C4-2B (cell line): ENCODE measurements at regions not wholly inside any gene's neighbourhood (a gene's known extent, or its start where the extent isn't known, plus 50 kb on each side); places are given as distances from the start of the nearest gene placed in this dataset.

Experiments
- CTCF ChIP-seq: fragments of 450-650 bp; conservative IDR thresholded peaks from 2 replicates; pipeline ENCODE4 v1.5.1; 2017; ENCODE audit warnings: mild to moderate bottlenecking
- ZFX ChIP-seq: fragments of 450-650 bp; IDR thresholded peaks from 2 replicates; pipeline ENCODE4 v1.6.1; 2017

GRCh38 chr10:131667561-131667960, 233.2 kb upstream of the PPP2R2D start:
- TF ChIP-seq CTCF (no peak), ZFX (no peak)
